ENCODE measurements at regions not wholly inside any gene's neighbourhood (a gene's known extent, or its start where the extent isn't known, plus 50 kb on each side); places are given as distances from the start of the nearest gene placed in this dataset.
"Not testable (repeated sequence)": the region's sequence is repeated elsewhere in the genome, so short reads cannot be mapped to it uniquely, and the experiment has no call there.

GRCh38 chr1:96528672-96529071 lies 192.9 kb upstream of the PTBP2 start:
- not testable (repeated sequence) for TF ChIP-seq EZH2 (IDR thresholded peaks at IDR 0.05); POLR2AphosphoS5 (IDR thresholded peaks at IDR 0.05; ENCODE audit: borderline replicate concordance, low read depth, low read length); FOXP2 (optimal IDR thresholded peaks at IDR 0.05; ENCODE audit: control extremely low read depth, extremely low read length, insufficient read depth)

Measured in SK-N-MC (cell line).